GM19238 (cell line): ENCODE measurements at regions not wholly inside any gene's neighbourhood (a gene's known extent, or its start where the extent isn't known, plus 50 kb on each side); places are given as distances from the start of the nearest gene placed in this dataset.

Source experiments
- DNase-seq: peaks from one replicate; pipeline ENCODE4 v3.0.0; 2011; ENCODE audit warnings: low spot score; ENCODE audit not compliant: insufficient read length

- DNase-seq = no peak
Measured at GRCh38 chr11:62073061-62073460, 50.8 kb upstream of the INCENP start.

GRCh38 chr11:62071408-62071807, 52.4 kb upstream of the INCENP start:
- no peak for DNase-seq

GRCh38 chr11:62069986-62070919, 53.6 kb upstream of the INCENP start:
- DNase-seq = no peak

DNA sequence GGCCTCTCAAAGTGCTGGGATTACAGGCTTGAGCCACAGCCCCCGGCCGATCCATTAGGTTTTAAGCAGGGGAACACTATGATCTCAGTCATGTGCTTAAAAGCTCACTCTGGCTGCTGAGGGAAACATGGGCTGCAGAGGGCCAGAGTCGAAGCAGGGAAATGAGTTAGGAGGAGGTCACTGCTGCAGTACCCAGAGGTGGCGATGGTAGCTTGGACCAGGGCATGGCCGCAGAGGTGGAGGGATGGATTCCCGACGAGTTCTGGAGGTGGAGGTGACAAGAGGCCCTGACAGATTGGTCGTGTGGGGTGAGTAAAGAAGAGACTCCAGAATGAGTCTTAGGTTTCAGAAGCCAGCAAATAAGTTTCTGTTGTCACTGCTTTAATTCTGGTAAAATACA, 54.4 kb upstream of the INCENP start:
- DNase-seq = no peak

DNA sequence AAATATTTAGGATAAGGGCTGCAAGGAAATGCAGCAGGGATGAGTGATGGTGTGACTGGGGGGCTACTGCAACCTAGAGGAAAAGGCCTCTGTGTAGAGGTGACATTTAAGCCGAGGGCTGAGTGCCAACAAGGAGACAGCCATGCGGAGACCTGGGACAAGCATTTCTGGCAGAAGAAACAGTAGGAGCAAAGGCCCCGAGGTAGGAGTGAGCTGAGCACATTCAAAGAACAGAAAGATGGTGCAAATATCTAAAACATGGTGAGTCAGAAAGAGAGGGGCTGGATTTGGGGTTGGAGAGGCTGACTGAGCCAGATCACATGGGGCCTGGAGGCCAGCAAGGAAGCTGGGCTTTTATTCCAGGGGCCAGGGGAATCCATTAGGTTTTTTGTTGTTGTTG, 55.1 kb upstream of the INCENP start:
- no peak for DNase-seq

DNA sequence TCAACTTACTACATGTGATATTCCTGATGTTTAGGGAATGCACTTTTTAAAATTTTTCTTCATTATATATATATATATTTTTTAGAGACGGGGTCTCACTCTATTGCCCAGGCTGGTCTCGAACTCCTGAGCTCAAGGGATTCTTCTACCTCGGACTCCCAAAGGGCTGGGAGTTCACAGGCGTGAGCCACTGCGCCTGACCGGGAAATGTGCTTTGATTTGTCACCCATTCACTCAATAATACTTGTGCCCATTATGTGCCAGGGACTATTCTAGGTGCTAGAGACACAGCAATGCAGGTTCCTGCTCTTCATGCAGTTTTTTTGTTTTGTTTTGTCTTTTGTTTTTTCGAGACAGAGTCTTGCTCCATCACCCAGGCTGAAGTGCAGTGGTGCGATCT, 56.1 kb upstream of the INCENP start:
- no peak for DNase-seq

- DNase-seq = no peak
Measured at GRCh38 chr11:62064221-62064620, 59.6 kb upstream of the INCENP start.

DNA sequence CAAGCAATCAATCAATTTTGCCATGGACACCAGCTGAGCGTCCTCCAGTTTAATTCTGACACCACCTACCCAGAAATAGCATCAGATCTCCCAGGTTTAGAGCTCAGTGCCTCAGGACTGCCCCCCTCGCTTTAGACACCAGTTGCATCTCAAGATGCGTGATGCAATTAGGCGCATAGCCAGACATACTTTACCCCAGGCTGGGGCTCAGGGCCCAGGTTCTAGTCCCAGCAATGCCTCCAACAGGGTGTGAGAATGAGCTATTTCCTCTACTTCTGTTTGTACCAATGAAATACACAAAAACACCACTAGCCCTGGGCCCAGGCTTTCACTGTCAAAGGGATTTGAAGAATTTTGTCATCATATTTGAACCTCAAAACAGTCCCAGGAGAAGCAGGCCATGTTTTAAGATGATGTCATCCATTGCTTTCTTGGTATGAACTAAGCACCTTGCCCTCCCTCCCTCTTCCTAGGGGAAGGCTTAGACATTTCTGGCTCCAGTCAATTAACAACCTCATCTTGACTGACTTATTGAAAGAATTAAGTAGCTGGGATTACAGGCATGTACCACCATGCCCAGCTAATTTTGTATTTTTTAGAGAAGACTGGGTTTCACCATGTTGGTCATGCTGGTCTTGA, 61.5 kb upstream of the INCENP start:
- no peak for DNase-seq

DNA sequence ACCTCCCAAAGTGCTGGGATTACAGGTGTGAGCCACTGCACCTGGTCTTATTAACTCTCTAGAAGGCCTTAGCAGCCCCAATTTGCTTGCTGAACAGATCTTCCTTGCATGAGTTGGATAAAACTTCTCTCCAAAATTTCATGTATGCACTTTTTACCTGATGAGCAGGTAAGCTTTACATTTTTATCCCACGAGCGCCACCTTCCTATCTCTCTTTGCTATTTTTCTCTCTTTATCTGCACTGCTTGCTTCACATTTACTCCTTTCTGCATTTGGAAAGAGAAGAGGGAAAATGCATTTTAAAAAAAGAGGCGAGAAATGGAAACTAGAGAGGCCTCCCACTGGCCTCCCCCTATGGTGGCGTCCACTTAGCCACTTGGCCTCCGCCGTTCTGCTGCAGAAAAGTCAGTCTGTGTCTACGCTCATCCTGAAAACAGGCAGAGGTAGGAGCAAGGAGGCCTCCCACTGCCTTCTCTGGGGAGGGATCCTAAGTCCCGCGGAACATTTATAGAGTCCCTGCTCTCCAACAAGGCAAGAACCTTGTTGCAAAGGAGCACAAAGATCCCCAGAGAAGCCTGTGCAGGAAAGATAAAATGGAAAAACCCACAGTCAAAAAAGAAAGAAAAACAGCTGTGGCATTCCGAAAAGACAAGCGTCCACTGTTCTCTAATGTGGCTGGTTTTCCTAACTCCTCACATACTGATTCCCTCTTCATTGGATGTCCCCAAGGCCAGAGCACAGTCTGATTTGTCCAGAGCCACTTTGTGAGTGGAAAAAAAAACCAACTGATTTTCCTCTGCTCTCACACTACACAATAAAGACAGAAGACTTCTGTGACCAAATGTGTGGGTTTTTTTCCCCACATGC, 62.2 kb upstream of the INCENP start:
- no peak for DNase-seq

DNA sequence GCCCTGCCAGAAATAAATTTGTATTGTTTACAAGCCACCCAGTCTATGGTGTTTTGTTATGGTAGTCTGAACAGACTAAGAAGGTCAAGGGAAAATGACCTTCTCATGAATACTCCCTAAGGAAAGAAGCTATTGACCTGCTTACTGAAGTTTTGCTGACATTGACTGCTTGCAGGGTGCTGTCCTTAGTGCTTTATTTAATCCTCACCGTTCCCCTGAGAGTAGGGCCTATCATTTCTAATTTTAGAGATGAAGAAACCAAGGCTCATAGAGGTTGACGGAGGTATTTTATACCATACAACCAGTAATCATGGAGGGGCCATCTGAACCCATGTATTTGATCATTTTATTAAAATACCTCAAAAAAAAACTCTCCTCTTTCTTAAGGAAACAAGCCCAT, 66.7 kb upstream of the INCENP start:
- no peak for DNase-seq

- DNase-seq = no peak
Measured at GRCh38 chr11:62055970-62056369, 67.8 kb upstream of the INCENP start.

- no peak for DNase-seq
Measured at GRCh38 chr11:62054484-62055121, 69.2 kb upstream of the INCENP start.

DNA sequence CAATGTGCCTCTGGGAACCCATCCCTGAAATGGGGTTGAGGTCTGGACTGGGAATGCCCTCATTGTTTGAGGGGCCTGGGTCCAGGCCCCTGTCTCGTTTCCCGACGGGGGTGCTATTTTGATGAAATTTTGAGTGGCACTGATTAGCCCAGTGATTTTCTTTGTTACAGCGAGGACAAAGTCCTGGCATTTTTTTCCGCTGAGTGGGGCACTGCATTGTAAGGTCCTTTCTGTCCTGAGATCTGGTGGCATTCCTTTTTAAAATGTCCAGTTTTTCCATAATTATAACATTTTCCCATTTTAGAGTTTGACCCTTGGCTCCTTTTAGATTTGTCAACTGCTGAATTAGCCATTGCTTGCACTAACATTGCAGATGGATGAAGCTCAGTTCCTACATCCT, 69.7 kb upstream of the INCENP start:
- DNase-seq = no peak

GRCh38 chr11:62050716-62051115, 73.1 kb upstream of the INCENP start:
- no peak for DNase-seq

- no peak for DNase-seq
Measured at GRCh38 chr11:62048100-62048499, 75.7 kb upstream of the INCENP start.

GRCh38 chr11:62046568-62047100, 77.2 kb upstream of the INCENP start:
- DNase-seq = no peak

GRCh38 chr11:62044639-62045121, 77.2 kb upstream of the FTH1 start:
- no peak for DNase-seq

DNA sequence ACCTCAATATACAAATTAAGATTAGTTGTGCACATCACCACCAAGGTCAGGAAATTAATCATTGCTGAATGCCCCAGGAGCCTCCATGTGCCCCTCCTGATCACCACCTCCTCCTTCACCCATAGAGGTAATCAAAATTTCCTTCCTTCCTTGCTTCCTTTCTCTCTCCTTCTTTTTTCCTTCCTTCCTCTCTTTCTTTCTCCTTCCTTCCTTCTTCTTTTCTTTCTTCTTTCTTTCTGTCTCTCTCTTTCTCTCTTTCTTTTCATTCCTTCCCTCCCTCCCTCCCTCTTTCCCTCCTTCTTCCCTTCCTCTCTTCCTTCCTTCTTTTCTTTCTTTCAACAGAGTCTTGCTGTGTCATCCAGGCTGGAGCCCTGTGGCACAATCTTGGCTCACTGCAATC, 67.9 kb upstream of the FTH1 start:
- no peak for DNase-seq

DNA sequence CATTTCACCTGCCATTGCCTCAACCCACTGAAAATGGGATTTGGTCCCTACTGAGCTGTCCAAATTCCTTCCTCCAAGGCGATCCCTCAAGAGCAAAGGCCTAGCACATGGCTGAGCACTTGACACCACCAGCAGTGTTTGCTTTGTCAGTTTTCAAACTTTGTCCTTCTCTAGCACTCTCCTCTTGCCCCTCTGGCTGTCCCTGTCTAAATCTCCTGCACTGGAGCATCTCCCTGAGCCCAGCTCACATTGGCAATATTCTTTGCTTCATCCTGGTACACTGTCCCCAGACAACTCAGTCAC, 66.6 kb upstream of the FTH1 start:
- no peak for DNase-seq

GRCh38 chr11:62033191-62034035, 66.0 kb upstream of the FTH1 start:
- no peak for DNase-seq
